Neural progenitor cell (in vitro differentiated cells): ENCODE measurements at regions not wholly inside any gene's neighbourhood (a gene's known extent, or its start where the extent isn't known, plus 50 kb on each side); places are given as distances from the start of the nearest gene placed in this dataset.
A peak's percentile ranks its signal among the peaks of the same experiment; 100 is the strongest.

Source experiments
- DNase-seq: peaks from one replicate; pipeline ENCODE4 v3.0.0-alpha.2; 2016; ENCODE audit warnings: low spot score
- H2AFZ ChIP-seq: fragments of 200-600 bp; sonication (generic); replicated peaks from 2 replicates; pipeline ENCODE4 v1.6.1; 2016; ENCODE audit warnings: antibody characterized with exemption
- H3F3A ChIP-seq: fragments of 200-600 bp; sonication (generic); 2 replicates; pipeline ENCODE4 v1.6.1; 2016; ENCODE audit warnings: antibody characterized with exemption, low read depth
- H3K27ac ChIP-seq: fragments of 200-600 bp; sonication (generic); 2 replicates; pipeline ENCODE4 v1.5.1; 2016; ENCODE audit warnings: mild to moderate bottlenecking
- H3K27me3 ChIP-seq: fragments of 200-600 bp; sonication (generic); 2 replicates; pipeline ENCODE4 v1.6.1; 2016; ENCODE audit warnings: mild to moderate bottlenecking, moderate library complexity
- H3K36me3 ChIP-seq: fragments of 200-600 bp; sonication (generic); 2 replicates; pipeline ENCODE4 v1.5.1; 2016
- H3K4me1 ChIP-seq: fragments of 200-600 bp; sonication (generic); 2 replicates; pipeline ENCODE4 v1.6.1; 2016; ENCODE audit warnings: mixed run types
- H3K4me2 ChIP-seq: fragments of 200-600 bp; sonication (generic); 2 replicates; pipeline ENCODE4 v1.6.1; 2016
- H3K4me3 ChIP-seq: fragments of 200-600 bp; sonication (generic); 2 replicates; pipeline ENCODE4 v1.5.1; 2016
- H3K79me2 ChIP-seq: fragments of 200-600 bp; sonication (generic); 2 replicates; pipeline ENCODE4 v1.6.1; 2016; ENCODE audit warnings: low read depth
- H3K9ac ChIP-seq: fragments of 200-600 bp; sonication (generic); 2 replicates; pipeline ENCODE4 v1.6.1; 2016
- H3K9me3 ChIP-seq: fragments of 200-600 bp; sonication (generic); 2 replicates; pipeline ENCODE4 v1.5.1; 2016; ENCODE audit warnings: low read depth
- H4K20me1 ChIP-seq: fragments of 200-600 bp; sonication (generic); 2 replicates; pipeline ENCODE4 v1.6.1; 2016; ENCODE audit warnings: low read depth
- H3K27ac Mint-ChIP-seq: 3 replicates; pipeline ENCODE4 v1.8.0; 2021; ENCODE audit warnings: mixed read lengths
- H3K27me3 Mint-ChIP-seq: 2 replicates; pipeline ENCODE4 v1.8.0; 2022; ENCODE audit warnings: low read depth, mild to moderate bottlenecking, inconsistent platforms, moderate library complexity, mixed read lengths; ENCODE audit not compliant: insufficient read depth
- H3K36me3 Mint-ChIP-seq: 3 replicates; pipeline ENCODE4 v1.8.0; 2021; ENCODE audit warnings: mixed read lengths
- H3K4me1 Mint-ChIP-seq: 3 replicates; pipeline ENCODE4 v1.8.0; 2021; ENCODE audit warnings: mixed read lengths
- H3K4me3 Mint-ChIP-seq: 3 replicates; pipeline ENCODE4 v1.8.0; 2021; ENCODE audit warnings: mild to moderate bottlenecking, moderate library complexity, mixed read lengths
- H3K9me3 Mint-ChIP-seq: 3 replicates; pipeline ENCODE4 v1.8.0; 2020; ENCODE audit warnings: mixed read lengths
- CTCF ChIP-seq: fragments of 200-600 bp; sonication (generic); IDR thresholded peaks from 2 replicates; pipeline ENCODE4 v1.5.1; 2017; ENCODE audit warnings: antibody characterized with exemption, mild to moderate bottlenecking
- EZH2 ChIP-seq: fragments of 200-600 bp; sonication (generic); IDR thresholded peaks from 2 replicates; pipeline ENCODE4 v1.6.1; 2017; ENCODE audit warnings: antibody characterized with exemption, mild to moderate bottlenecking, moderate library complexity
- EZH2phosphoT487 ChIP-seq: fragments of 200-600 bp; sonication (generic); IDR thresholded peaks from 2 replicates; pipeline ENCODE4 v1.6.1; 2017; ENCODE audit warnings: antibody characterized with exemption

GRCh38 chr9:136609838-136610311, 52.8 kb upstream of the EGFL7 start:
- Histone ChIP-seq H2AFZ (no peak overlapping the region), H3K4me3 (no peak overlapping the region), H3K36me3 (no peaks in the 10 kb centered on the region), H3K27ac (no peak overlapping the region), H3K27me3 (no peaks in the 10 kb centered on the region), H3F3A (no peaks in the 10 kb centered on the region), H3K9me3 (no peaks in the 10 kb centered on the region), H3K9ac (no peak overlapping the region), H4K20me1 (no peaks in the 10 kb centered on the region), H3K79me2 (no peaks in the 10 kb centered on the region), H3K4me1 (peaks cover 29% of the 10 kb centered on the region), H3K4me2 (no peak overlapping the region)
- no peak for DNase-seq
- H3K36me3 Mint-ChIP-seq: no peaks in the 10 kb centered on the region
- peaks cover 5% of the 10 kb centered on the region for H3K27me3 Mint-ChIP-seq
- H3K27ac Mint-ChIP-seq: no peak overlapping the region
- peaks cover 34% of the 10 kb centered on the region for H3K4me1 Mint-ChIP-seq
- H3K4me3 Mint-ChIP-seq: peak overlapping the region; percentile 43
- H3K9me3 Mint-ChIP-seq: no peaks in the 10 kb centered on the region
- TF ChIP-seq EZH2 (no peak), EZH2phosphoT487 (no peak)

GRCh38 chr9:136609160-136609475, 53.6 kb upstream of the EGFL7 start:
- Histone ChIP-seq H3K36me3 (no peaks in the 10 kb centered on the region), H3K4me3 (no peak overlapping the region), H3K9me3 (no peaks in the 10 kb centered on the region), H3K27ac (no peak overlapping the region), H3K79me2 (no peaks in the 10 kb centered on the region), H2AFZ (no peak overlapping the region), H3K27me3 (no peaks in the 10 kb centered on the region), H3F3A (no peaks in the 10 kb centered on the region), H3K9ac (no peak overlapping the region), H4K20me1 (no peaks in the 10 kb centered on the region), H3K4me1 (peaks cover 33% of the 10 kb centered on the region), H3K4me2 (no peak overlapping the region)
- no peak for DNase-seq
- no peak overlapping the region for H3K4me3 Mint-ChIP-seq
- peaks cover 31% of the 10 kb centered on the region for H3K4me1 Mint-ChIP-seq
- no peaks in the 10 kb centered on the region for H3K9me3 Mint-ChIP-seq
- no peaks in the 10 kb centered on the region for H3K36me3 Mint-ChIP-seq
- H3K27me3 Mint-ChIP-seq: peaks cover 5% of the 10 kb centered on the region
- TF ChIP-seq EZH2phosphoT487 (no peak), CTCF (no peak), EZH2 (no peak)
- peak overlapping the region; percentile 60 for H3K27ac Mint-ChIP-seq

- Histone ChIP-seq H4K20me1 (no peaks in the 10 kb centered on the region), H3K4me2 (no peak overlapping the region), H3K27ac (no peak overlapping the region), H3F3A (no peaks in the 10 kb centered on the region), H3K79me2 (no peaks in the 10 kb centered on the region), H3K36me3 (no peaks in the 10 kb centered on the region), H3K9me3 (no peaks in the 10 kb centered on the region), H3K27me3 (no peaks in the 10 kb centered on the region), H3K4me1 (peaks cover 27% of the 10 kb centered on the region), H2AFZ (no peak overlapping the region), H3K4me3 (no peak overlapping the region), H3K9ac (no peak overlapping the region)
- peaks cover 5% of the 10 kb centered on the region for H3K27me3 Mint-ChIP-seq
- no peak for TF ChIP-seq EZH2
- TF ChIP-seq CTCF: no peak
- no peak for TF ChIP-seq EZH2phosphoT487
- no peaks in the 10 kb centered on the region for H3K36me3 Mint-ChIP-seq
- H3K9me3 Mint-ChIP-seq: no peaks in the 10 kb centered on the region
- H3K4me1 Mint-ChIP-seq: peaks cover 32% of the 10 kb centered on the region
- H3K27ac Mint-ChIP-seq: peak overlapping the region; percentile 60
- H3K4me3 Mint-ChIP-seq: peak overlapping the region; percentile 16
- no peak for DNase-seq
Observed at GRCh38 chr9:136608348-136609159, 54.2 kb upstream of the EGFL7 start.

GRCh38 chr9:136607334-136607919, 55.3 kb upstream of the EGFL7 start:
- Mint-ChIP-seq H3K27ac (no peak overlapping the region), H3K4me3 (peak overlapping the region; percentile 35), H3K9me3 (no peaks in the 10 kb centered on the region), H3K27me3 (peaks cover 11% of the 10 kb centered on the region), H3K4me1 (peaks cover 35% of the 10 kb centered on the region), H3K36me3 (no peaks in the 10 kb centered on the region)
- no peak overlapping the region for H3K4me3 ChIP-seq
- no peaks in the 10 kb centered on the region for H4K20me1 ChIP-seq
- peaks cover 26% of the 10 kb centered on the region for H3K4me1 ChIP-seq
- H3K9me3 ChIP-seq: no peaks in the 10 kb centered on the region
- H3K4me2 ChIP-seq: no peak overlapping the region
- H3K27me3 ChIP-seq: no peaks in the 10 kb centered on the region
- no peak overlapping the region for H3K9ac ChIP-seq
- no peak overlapping the region for H3K27ac ChIP-seq
- no peak for TF ChIP-seq EZH2
- TF ChIP-seq EZH2phosphoT487: no peak
- no peak for TF ChIP-seq CTCF
- no peak overlapping the region for H2AFZ ChIP-seq
- H3K79me2 ChIP-seq: no peaks in the 10 kb centered on the region
- H3K36me3 ChIP-seq: no peaks in the 10 kb centered on the region
- DNase-seq: no peak
- no peaks in the 10 kb centered on the region for H3F3A ChIP-seq
